Skeletal muscle cell (primary cell): ENCODE measurements at regions not wholly inside any gene's neighbourhood (a gene's known extent, or its start where the extent isn't known, plus 50 kb on each side); places are given as distances from the start of the nearest gene placed in this dataset.

Experiments used
- DNase-seq: peaks from one replicate; pipeline ENCODE4 v3.0.0-alpha.2; 2010; ENCODE audit warnings: low read depth
- H3K4me3 ChIP-seq: 2 replicates; pipeline ENCODE4 v1.5.1; 2011; ENCODE audit warnings: low read depth, mild to moderate bottlenecking, control low read depth, low read length, moderate library complexity

DNA sequence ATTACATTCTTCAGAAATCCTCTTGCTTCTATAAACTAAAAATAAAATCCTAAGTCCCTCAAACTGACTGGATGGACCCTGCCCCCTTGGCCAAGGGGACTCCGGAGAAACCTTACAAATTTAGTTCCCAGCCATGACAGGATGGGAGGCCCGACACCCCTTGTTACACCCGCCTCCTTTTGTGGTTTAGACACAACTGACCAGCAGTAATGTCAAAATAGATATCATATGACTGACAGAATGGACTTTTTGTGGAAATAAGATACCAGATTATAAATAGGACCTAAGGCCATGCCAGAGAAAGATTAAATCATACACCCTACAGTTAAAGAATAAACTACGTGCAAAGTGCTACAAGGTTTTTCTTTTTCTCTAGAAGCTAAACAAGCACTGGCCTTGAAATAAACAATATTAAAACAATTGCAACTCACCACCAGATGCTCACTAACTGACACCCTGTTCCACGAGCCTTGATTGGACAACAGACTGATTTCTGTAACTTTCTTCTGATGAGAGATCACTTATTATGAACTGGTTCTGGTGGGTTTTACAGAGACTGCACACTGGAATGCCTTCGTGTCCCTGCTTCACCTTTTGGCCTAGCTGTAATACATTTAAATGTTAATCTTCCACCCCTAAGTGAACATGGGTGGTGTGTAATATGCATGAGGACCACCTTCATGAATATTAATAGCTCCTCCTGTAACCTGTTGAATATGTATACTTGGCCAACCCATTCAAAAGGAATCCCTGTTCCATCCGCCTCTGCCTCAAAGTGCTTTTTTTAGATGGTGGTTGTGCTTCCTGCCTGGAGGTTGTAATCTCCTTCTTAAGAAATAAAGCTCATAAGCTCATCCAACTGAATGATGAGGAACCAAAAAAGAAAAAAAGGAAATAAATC lies 99.6 kb downstream of the ODF2L start:
- H3K4me3 ChIP-seq, result no peak overlapping the region
- DNase-seq, result no peak

DNA sequence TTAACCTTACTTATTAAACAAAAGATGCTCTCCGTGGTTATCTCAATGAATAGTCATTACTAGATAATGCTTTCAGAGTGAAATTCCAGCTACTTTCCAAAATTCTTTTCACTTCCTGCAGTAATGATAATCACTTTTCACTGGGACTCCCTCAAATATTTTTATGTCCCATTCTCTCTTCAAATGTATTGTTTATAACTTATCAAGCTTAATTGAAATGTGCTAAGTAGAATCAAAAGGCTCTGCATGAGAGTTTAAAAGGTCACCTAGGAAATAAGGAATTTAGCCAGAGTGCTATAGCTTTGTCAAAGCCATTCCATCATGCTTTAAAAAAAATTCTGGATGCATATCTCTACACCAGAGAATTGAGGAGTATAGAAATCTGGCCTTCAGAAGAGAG lies 106.4 kb downstream of the ODF2L start:
- H3K4me3 ChIP-seq, result no peak overlapping the region
- DNase-seq, result no peak

DNA sequence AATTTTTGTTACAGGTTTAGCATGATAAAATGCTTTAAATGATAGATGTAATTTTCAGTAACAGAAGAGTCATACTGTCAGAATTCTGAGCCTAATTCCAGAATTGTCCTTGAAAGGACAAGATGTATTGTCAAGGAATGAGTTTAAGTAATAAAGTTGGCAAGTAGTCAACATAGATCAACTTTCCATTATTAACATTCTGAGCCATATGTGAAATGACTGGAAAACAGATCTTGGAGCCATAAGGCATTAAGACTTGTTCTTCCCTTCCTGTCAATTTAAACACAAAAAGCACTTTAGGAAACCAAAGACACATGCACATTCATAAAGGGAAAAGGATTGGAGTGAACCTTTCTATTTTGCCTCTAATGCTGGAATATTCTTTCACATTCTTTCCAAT lies 107.0 kb downstream of the ODF2L start:
- no peak overlapping the region for H3K4me3 ChIP-seq
- DNase-seq, result no peak

DNA sequence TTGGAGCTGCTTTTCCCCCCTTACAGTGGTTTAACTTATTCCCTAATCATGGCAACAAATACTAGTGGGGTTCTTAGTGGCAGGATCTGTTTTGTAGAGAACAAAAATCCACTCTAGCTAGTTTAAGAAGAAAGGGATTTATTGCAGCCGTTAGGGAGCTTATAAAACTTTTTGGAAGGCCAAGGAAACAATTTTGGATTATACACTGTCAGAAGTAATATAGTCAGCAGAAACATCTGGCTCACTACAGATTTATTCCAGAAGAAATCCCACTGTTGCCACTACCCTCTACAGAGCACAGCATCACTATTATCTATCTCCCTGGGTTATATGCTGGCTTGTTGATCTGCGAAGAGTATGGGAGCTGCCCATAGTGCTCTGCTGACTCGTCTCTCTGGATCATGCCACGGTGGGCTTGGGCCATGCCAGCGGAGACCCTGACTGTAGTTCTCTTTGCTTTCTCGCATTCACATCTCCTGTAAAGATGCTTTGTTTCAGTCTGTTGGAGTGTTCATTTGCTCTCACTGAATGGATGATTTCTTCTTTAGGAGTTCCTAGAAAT lies 107.5 kb downstream of the ODF2L start:
- no peak for DNase-seq
- H3K4me3 ChIP-seq, result no peak overlapping the region

DNA sequence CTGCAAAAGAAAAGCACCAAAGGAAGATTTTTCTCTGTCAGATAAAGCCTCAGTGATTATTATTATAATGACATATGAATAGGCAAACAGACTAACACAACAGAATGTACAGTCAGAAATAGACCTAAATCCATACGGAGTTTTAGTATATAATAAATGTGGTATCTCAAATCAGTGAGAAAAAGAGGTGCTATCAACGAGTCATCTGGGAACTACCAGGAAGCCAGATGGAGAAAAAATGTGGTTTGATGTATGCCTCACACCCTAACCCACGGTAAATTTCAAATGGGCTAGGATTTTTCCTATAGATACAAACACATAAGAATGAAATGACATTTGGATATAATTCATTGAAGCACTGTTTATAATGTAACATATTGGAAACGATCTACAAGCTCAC lies 110.3 kb downstream of the ODF2L start:
- no peak for DNase-seq

DNA sequence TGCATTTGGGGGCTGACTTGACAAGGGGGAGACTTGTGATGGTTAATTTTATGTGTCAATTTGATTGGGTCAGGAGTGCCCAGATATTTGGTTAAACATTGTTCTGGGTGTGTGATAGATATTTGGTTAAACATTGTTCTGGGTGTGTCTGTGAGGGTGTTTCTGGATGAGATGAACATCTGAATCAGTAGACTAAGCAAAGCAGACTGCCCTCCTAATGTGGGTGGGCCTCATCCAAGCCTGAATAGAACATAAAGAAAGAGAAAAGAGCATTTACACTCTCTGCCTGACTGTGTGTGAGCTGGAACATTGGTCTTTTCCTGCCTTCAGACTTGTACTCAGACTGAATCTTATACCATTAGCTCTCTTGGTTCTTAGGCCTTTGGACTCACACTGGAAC lies 113.5 kb downstream of the ODF2L start:
- DNase-seq, result no peak
- H3K4me3 ChIP-seq, result no peak overlapping the region

More for the DNA sequence above, 110.3 kb downstream of the ODF2L start:
- no peak overlapping the region for H3K4me3 ChIP-seq

DNA sequence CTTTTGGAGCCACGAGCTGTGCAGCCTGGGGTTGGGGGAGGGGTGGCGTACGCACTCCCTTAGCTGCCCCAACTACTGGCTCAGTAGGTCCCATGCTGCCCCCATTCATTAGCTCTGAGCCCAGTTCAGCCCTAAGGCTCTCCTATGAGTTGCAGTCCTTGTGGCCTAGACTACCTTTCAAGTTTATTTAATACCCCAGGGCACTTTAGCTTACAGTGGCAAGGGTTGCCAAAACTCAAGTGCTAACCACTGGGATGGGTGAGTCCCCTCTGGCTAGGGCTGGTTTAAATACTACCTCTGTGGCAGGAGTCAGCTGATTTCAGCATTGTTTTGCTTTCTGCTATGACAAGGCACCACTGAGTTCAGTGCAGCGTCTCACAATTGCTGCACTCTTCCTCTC lies 118.2 kb downstream of the ODF2L start:
- no peak overlapping the region for H3K4me3 ChIP-seq
- no peak for DNase-seq

DNA sequence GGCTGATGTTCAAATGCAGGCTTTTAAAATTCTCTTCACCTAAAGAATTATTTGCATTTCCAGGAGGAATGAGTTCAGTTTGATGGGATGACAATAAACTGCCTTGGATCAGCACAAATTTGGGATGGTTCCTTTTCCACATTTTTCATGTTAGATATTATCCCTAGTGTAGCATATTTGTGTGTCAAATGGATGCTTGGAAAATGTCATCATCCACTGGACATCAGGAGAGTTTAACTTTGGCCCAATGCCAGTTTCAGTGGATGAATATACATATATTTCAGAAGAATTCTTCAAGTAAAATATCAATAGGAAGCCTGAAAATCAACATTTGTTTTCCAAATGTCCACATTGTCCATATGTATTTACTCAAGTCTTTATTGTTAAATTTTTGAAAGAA lies 116.5 kb upstream of the COL24A1 start:
- no peak overlapping the region for H3K4me3 ChIP-seq

DNA sequence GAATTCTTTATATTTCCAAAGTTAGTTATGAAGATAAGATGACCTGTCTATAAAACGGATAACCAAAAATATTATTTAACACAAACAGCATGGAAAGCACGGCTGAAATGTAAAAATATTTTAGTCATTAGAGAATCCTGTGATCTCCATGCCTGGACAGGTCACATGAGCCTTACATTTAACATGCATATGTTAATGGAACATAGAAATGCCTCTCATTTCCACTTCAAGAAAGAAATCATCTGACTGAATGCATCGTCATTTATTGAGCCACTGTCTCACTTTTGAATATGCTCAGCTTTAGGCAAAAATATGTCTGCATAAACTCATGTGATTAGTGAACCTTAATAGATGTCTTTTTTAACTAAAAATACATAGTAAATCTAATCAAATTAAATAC lies 115.5 kb upstream of the COL24A1 start:
- no peak overlapping the region for H3K4me3 ChIP-seq
- no peak for DNase-seq

More for the DNA sequence above, 116.5 kb upstream of the COL24A1 start:
- DNase-seq, result no peak

DNA sequence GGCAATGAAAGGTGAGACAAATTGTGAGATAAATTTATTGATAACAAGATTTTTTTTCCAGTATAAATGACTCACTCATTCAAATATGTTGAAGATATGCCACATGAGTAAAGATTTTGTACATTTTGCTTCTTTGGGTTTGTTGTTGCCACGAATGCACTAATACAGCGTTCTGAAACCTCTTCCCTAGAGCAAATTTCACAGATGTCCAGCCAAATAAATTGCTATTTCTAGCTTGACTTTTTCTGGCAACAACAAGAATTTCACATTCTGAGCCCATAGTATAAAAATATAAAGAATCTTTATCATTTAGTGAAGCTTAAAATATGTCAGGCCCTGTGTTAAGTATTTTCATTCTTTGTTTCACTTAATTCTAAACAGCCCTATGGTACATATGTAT lies 114.5 kb upstream of the COL24A1 start:
- H3K4me3 ChIP-seq, result no peak overlapping the region
- no peak for DNase-seq

DNA sequence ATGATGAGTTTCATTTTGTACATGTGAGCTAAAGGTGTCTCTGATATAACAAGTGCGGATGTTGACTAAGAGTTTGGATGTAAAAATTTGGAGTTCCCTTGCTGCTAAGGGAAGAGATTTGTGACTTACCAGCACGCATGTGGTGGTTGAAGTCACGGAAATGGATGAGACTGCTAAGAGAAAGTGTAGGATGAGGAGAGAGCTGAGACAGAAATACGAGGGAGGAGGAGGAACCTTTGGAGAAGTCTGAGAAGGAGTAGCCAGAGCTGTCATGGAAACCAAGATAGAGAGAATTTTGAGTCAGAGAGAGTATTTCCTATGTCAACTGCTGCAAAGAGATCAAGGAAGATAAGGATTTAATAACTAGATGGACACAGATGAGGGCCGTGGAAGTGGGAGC lies 106.5 kb upstream of the COL24A1 start:
- DNase-seq, result no peak
- no peak overlapping the region for H3K4me3 ChIP-seq

DNA sequence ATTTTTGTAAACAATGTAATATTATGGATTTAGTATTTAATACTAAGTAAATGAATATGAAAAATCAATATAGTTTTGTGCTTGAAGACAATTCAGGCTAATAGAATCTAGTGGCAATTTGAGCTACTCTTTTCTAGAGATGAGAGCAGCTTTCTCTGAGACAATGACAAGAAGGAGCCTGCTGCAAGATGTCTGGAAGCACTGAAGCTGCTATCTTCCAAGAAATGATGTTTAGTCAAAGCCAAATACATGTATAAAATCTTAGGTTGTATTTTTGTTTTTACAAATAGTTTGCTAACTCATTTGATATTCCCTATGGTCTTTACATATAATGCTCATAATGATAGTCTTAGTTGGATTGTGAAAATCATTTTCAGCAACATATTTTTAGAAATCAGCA lies 103.9 kb upstream of the COL24A1 start:
- no peak overlapping the region for H3K4me3 ChIP-seq
- no peak for DNase-seq

DNA sequence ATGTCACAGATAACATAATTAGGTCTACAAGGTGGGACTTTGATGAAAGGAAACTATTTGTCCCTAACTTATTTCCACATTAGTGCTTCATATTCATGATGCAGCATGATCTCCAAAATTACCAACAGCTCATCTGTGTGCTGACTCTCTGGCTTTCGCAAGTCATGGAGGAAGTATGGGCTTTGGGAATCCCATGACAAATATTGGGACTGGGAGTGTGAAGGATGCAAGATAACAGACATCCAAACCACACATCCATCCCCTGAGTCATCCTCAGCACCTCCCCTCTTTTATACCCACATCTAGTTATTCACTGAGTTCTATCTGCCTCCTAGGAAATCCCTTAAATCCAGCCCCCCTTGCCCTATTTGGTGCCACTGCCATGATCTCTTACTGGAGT lies 102.8 kb upstream of the COL24A1 start:
- no peak for DNase-seq
- no peak overlapping the region for H3K4me3 ChIP-seq

DNA sequence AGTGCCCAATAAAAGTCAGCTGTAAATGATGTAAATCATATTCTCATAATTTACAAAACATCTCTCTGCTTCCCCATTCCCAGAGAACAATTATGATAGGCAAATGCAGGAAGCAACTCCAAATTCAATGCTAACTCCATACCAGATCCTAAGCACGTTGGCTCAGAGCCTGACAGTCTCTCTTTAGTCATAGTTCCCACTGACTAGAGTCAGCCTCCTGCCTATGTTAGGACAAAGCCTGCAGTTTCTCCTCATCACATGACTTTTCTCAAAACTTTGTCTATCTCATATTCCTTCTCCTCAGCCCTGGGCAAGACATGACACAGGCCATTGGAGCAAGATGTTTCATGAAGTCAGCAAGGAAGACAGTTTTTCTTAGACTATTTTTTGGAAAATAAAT lies 101.5 kb upstream of the COL24A1 start:
- DNase-seq, result no peak
- H3K4me3 ChIP-seq, result no peak overlapping the region

DNA sequence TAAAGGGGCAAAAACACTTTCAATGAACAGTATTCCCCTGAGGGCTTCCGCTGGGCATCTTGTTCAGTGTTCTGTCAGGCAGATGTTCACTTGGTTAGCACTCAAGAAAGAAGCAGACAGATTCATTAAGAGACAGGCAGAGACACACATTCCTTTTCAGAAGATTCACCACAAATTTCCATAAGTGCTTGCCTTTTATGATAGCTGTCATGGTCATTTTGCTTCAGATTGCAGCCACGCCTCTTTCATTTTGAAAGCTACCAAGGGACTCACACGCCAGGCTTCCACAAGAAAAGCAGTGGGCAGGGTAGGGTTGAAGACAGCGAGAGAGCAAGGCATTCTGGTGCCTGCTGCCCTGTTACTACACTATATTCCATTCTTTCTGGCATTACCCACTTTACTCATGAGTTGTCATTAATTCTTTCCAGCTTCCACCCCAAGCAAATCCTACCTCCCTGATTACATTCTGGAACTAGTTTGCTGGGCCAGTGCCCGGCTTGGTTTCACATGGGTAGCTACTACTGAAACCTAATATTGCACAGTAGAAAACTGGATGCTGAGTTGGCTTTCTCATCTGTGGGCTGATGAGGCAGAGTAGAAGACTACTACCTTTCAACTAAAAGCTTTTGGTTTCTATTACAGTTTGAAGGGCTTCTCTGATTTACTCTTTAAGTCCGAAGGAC lies 91.2 kb upstream of the COL24A1 start:
- peak overlapping the region; percentile 9 for H3K4me3 ChIP-seq
- DNase-seq, result no peak

DNA sequence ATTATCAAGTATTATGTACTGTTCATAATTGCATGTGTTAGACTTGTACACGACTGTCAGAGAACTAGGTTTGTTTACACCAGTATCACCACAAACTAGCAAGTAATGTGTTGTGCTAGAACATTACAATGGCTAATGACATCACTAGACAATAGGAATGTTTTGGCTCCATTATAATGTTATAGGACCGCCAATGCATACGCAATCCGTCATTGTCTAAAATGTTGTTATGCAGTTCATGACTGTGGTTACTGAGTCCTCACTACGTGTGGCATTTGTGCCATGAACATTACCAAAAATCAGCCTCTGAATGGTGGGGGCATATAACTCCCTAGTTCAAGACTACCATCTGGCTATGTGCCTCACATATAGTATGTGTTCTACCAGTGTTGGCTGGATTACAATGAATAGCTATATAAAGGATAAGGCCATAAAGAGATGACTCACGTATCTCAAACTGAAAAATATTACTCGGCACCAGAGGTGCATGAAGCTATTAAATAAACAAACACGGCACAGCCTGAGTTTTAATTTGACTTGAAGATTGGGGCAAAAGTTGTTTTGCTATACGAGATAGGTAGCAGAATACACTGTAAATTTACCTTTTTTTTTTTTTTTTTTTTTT lies 89.1 kb upstream of the COL24A1 start:
- no peak overlapping the region for H3K4me3 ChIP-seq
- DNase-seq, result no peak

DNA sequence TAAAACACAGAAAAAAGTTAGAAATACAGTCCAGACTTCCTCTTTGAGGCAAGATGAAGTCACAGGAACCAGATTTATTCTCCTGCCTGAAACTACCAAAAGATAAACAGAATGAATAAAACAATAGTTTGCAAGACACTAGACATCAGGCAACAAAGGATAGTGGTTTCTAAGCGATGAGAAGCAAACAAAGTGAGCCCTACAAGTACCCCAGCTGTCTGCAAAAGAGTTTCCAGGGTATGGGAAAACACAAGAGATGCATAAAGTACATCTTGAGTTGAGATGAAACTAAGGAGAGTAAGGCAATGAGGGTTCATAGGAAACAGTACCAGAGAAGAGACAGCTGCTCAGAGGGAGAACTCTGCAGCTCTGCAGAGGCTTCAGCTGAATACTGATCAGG lies 83.3 kb upstream of the COL24A1 start:
- no peak overlapping the region for H3K4me3 ChIP-seq
- no peak for DNase-seq

DNA sequence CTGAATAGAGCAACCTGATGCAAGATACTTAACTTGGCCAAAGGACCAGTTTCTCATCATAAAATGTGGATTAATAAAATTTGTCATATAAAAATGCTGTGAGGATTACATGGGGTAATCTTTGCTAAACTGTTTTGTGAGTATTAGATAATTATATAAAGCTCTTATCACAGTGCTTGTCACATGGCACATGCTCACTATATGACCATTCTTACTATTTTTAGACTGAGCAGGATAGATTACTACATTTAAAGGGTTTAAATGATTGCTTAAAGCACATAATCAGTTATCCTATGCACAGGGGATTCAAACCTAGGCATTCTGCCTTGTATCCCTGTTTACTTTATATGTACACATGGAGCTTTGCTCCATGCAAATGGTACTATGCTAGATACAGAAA lies 82.9 kb upstream of the COL24A1 start:
- no peak overlapping the region for H3K4me3 ChIP-seq
- no peak for DNase-seq

DNA sequence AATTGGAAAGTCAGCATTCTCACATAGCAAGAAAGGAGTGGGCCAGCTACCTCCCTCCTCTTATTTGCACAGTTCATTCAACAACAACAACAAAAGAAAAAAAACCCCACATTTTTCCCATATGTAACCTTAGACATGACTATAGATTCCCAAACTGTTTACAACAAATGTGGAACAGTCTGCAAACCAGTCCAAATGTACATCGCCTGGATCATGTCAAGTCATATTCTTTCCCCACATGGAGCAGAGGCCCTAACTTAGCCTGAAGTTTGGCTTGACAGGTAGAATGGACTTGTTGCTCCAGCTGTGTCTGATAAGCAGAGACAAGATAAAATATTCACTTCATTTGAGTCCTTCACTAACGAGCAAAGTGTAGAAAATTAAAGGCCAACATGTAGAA lies 81.7 kb upstream of the COL24A1 start:
- H3K4me3 ChIP-seq, result no peak overlapping the region
- DNase-seq, result no peak

DNA sequence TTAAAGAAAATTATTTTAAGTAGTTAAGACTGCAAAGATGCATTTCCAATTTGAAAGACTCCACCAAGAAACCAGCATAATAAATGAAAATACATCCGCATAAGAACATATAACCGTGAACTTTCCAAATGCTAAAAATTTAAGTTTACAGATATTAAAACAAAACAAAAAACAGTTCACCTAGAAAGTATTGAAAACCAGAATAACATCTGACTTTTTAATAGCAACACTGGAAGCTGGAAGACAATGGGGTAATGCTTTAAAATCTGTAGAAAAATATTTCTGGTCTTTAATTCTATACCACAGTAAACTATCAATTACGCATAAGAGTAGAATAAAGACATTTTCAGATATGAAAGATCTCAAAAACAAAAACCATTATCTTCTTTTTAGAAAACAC lies 79.3 kb upstream of the COL24A1 start:
- no peak for DNase-seq

More for the DNA sequence above, 79.3 kb upstream of the COL24A1 start:
- no peak overlapping the region for H3K4me3 ChIP-seq
